ENCODE measurements at regions not wholly inside any gene's neighbourhood (a gene's known extent, or its start where the extent isn't known, plus 50 kb on each side); places are given as distances from the start of the nearest gene placed in this dataset.

DNA sequence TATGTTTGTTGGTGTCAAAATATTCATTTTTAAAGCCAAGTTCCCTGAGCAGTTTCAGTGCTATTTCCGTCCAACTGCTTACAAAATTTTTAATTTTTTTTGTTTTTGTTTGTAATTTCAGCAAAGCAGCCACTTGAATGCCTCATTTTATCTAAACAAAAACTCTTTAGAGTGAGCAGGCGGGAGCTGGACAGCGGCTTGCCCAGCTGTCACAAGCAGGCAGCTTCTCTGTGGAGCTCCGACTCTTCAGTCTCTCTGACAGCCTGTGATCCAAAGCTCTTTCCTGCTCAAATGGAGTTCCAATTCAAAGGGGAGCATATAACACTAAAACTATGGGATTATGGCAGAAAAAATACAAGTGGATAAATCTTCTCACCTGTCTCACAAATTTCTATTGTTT is 618.3 kb upstream of the PCDH20 start:
- H3K4me3 ChIP-seq (replicated peaks; ENCODE audit: low read depth, low read length) = no peak overlapping the region
- TF ChIP-seq, protein P1, sequence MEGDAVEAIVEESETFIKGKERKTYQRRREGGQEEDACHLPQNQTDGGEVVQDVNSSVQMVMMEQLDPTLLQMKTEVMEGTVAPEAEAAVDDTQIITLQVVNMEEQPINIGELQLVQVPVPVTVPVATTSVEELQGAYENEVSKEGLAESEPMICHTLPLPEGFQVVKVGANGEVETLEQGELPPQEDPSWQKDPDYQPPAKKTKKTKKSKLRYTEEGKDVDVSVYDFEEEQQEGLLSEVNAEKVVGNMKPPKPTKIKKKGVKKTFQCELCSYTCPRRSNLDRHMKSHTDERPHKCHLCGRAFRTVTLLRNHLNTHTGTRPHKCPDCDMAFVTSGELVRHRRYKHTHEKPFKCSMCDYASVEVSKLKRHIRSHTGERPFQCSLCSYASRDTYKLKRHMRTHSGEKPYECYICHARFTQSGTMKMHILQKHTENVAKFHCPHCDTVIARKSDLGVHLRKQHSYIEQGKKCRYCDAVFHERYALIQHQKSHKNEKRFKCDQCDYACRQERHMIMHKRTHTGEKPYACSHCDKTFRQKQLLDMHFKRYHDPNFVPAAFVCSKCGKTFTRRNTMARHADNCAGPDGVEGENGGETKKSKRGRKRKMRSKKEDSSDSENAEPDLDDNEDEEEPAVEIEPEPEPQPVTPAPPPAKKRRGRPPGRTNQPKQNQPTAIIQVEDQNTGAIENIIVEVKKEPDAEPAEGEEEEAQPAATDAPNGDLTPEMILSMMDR (IDR thresholded peaks at IDR 0.05; ENCODE audit: insufficient read depth, low read length, poor library complexity, severe bottlenecking) = no peak
- no peak for DNase-seq (ENCODE audit: extremely low read depth, insufficient read length)
- H3K36me3 ChIP-seq (ENCODE audit: control insufficient read depth, insufficient read depth, low read length) = no peaks in the 10 kb centered on the region
- no peaks in the 10 kb centered on the region for H3K27me3 ChIP-seq (replicated peaks; ENCODE audit: control insufficient read depth, insufficient read depth, low read length)

DNA sequence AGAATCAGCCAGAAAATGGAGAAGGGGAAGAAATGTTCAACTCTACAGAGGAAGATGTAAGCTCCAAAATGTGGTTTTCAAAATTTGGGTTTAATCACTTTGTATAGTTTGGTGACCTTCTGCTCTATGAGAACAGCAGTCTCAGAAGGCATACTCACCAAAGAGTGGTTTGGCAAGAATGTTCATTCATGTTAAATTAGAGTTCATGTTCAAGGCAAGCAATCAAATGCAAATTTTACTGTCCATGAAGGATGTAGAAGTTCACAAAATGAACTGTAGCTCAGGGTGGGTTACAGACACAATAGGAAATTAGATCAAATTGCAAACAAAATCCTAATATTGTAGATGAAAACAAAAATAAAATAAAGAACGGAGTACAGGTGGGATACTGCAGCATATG is 606.7 kb upstream of the PCDH20 start:
- TF ChIP-seq, protein P1 (IDR thresholded peaks at IDR 0.05; ENCODE audit: insufficient read depth, low read length, poor library complexity, severe bottlenecking) = no peak
- Histone ChIP-seq H3K27me3 (replicated peaks; ENCODE audit: control insufficient read depth, insufficient read depth, low read length) (no peaks in the 10 kb centered on the region), H3K36me3 (ENCODE audit: control insufficient read depth, insufficient read depth, low read length) (no peaks in the 10 kb centered on the region), H3K4me3 (replicated peaks; ENCODE audit: low read depth, low read length) (no peak overlapping the region)
- DNase-seq (ENCODE audit: extremely low read depth, insufficient read length) = no peak

DNA sequence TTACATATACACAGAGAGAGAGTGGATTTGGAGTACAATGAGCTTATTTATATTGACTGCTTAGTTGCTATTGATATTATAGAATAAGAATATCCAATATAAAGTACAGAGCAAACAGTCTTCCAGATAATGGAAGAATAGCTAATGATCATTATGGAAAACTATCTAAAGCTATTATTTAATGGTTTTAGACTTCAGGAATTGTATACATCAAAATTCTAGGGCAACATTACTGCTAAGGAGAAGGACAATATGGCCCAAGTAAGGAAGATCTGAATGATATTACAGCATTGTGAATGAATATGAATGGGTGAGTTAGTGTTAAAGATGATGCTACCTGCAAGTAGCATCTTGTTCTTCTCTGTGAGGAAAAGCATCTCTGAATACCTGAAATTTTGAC is 604.2 kb upstream of the PCDH20 start:
- Histone ChIP-seq H3K27me3 (replicated peaks; ENCODE audit: control insufficient read depth, insufficient read depth, low read length) (no peaks in the 10 kb centered on the region), H3K4me3 (replicated peaks; ENCODE audit: low read depth, low read length) (no peak overlapping the region), H3K36me3 (ENCODE audit: control insufficient read depth, insufficient read depth, low read length) (no peaks in the 10 kb centered on the region)
- DNase-seq (ENCODE audit: extremely low read depth, insufficient read length) = no peak
- TF ChIP-seq, protein P1 (IDR thresholded peaks at IDR 0.05; ENCODE audit: insufficient read depth, low read length, poor library complexity, severe bottlenecking) = no peak

DNA sequence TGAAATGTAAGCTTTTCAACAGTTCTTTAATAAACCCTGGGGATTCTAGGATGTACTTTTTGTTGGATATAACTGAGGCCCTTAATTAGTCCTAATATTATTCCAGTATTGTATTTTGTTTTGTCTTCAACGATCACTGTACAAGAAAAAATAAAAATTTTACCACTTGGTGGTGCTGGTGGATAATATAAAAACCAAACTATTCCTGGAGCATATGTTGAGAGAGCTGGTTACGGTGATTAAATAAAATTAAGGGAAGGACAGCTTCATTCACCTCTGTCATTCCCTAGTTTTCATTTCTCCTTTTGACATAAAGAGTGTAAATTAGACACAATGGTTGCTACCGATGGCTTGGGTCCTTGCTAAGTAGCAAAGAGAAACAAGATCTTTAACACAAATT is 598.6 kb upstream of the PCDH20 start:
- Histone ChIP-seq H3K27me3 (replicated peaks; ENCODE audit: control insufficient read depth, insufficient read depth, low read length) (no peaks in the 10 kb centered on the region), H3K4me3 (replicated peaks; ENCODE audit: low read depth, low read length) (no peak overlapping the region), H3K36me3 (ENCODE audit: control insufficient read depth, insufficient read depth, low read length) (no peaks in the 10 kb centered on the region)
- DNase-seq (ENCODE audit: extremely low read depth, insufficient read length) = no peak
- TF ChIP-seq, protein P1 (IDR thresholded peaks at IDR 0.05; ENCODE audit: insufficient read depth, low read length, poor library complexity, severe bottlenecking) = no peak

DNA sequence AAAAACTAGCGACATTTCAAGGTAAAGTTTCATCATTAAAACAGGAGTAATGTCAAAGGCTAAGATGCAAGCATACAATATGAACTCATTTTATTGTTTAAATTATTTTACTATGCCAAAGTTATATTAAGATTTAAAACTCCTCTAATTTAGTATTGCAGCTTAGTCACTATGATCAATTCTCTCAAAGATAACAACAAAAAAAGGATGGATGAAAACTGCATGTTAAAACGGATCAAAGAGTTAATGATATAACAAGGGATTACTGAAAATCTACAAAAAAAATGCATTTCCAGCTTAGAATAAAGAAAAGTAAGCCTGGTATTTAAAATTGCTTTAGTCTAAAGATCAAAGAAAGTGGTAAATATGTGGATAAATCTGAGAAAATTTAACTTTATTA is 587.8 kb upstream of the PCDH20 start:
- Histone ChIP-seq H3K36me3 (ENCODE audit: control insufficient read depth, insufficient read depth, low read length) (no peaks in the 10 kb centered on the region), H3K27me3 (replicated peaks; ENCODE audit: control insufficient read depth, insufficient read depth, low read length) (no peaks in the 10 kb centered on the region), H3K4me3 (replicated peaks; ENCODE audit: low read depth, low read length) (no peak overlapping the region)
- DNase-seq (ENCODE audit: extremely low read depth, insufficient read length) = no peak
- TF ChIP-seq, protein P1 (IDR thresholded peaks at IDR 0.05; ENCODE audit: insufficient read depth, low read length, poor library complexity, severe bottlenecking) = no peak

DNA sequence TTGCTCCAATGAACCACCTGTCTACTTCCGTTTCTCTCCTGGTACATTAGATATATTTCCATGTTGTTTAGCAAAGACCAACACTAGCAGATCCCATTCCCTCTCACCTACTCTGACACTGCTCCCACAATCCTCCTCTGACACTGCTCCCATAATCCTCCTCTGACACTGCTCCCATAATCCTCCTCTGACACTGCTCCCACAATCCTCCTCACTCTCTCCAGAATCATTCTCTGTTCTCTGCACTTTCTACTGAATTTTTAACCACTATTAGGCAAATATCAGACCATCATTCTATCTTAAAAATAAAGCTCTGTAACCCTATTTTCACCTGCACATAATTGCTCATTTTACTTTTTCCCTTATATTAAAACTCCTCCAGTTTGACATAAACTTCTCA is 578.5 kb upstream of the PCDH20 start:
- no peaks in the 10 kb centered on the region for H3K36me3 ChIP-seq (ENCODE audit: control insufficient read depth, insufficient read depth, low read length)
- DNase-seq (ENCODE audit: extremely low read depth, insufficient read length) = no peak
- no peak overlapping the region for H3K4me3 ChIP-seq (replicated peaks; ENCODE audit: low read depth, low read length)
- no peaks in the 10 kb centered on the region for H3K27me3 ChIP-seq (replicated peaks; ENCODE audit: control insufficient read depth, insufficient read depth, low read length)
- TF ChIP-seq, protein P1 (IDR thresholded peaks at IDR 0.05; ENCODE audit: insufficient read depth, low read length, poor library complexity, severe bottlenecking) = no peak
